DND-41 (cell line): ENCODE measurements at regions not wholly inside any gene's neighbourhood (a gene's known extent, or its start where the extent isn't known, plus 50 kb on each side); places are given as distances from the start of the nearest gene placed in this dataset.

Experiments
- EZH2 ChIP-seq: IDR thresholded peaks from 3 replicates; pipeline ENCODE4 v1.6.1; 2012; ENCODE audit warnings: borderline replicate concordance, low read depth, mild to moderate bottlenecking, moderate library complexity, low read length, inconsistent platforms; ENCODE audit not compliant: severe bottlenecking
- TF ChIP-seq, protein P1 (sequence below): IDR thresholded peaks from 2 replicates; pipeline ENCODE4 v1.5.1; 2012; ENCODE audit warnings: borderline replicate concordance, low read length, moderate library complexity, mild to moderate bottlenecking; ENCODE audit not compliant: poor library complexity, severe bottlenecking; ENCODE audit errors: extremely low read depth

DNA sequence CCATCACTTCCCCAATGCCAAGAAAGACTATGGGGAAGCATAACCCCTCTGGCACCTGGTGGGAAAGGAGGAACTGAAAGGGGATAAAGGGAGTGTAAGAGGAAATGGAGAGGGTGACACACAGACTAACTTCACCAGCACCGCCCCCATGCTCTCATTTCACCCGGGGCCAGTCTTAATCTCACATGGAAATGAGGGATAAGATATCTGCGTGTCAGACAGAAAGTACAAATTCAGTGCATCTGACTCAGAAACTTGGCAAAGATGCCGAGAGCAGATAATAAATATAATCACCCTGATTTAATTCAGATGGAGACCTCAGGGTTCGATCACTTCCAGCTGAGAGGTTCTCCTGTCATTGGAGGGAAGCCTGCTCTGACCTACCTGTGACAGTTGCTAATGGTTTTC lies 191.6 kb downstream of the DUSP6 start:
- TF ChIP-seq, protein P1, sequence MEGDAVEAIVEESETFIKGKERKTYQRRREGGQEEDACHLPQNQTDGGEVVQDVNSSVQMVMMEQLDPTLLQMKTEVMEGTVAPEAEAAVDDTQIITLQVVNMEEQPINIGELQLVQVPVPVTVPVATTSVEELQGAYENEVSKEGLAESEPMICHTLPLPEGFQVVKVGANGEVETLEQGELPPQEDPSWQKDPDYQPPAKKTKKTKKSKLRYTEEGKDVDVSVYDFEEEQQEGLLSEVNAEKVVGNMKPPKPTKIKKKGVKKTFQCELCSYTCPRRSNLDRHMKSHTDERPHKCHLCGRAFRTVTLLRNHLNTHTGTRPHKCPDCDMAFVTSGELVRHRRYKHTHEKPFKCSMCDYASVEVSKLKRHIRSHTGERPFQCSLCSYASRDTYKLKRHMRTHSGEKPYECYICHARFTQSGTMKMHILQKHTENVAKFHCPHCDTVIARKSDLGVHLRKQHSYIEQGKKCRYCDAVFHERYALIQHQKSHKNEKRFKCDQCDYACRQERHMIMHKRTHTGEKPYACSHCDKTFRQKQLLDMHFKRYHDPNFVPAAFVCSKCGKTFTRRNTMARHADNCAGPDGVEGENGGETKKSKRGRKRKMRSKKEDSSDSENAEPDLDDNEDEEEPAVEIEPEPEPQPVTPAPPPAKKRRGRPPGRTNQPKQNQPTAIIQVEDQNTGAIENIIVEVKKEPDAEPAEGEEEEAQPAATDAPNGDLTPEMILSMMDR, result no peak
- no peak for TF ChIP-seq EZH2
